Glutamatergic neuron (in vitro differentiated cells): ENCODE measurements at regions not wholly inside any gene's neighbourhood (a gene's known extent, or its start where the extent isn't known, plus 50 kb on each side); places are given as distances from the start of the nearest gene placed in this dataset.
A peak's percentile ranks its signal among the peaks of the same experiment; 100 is the strongest.

Source experiments
- DNase-seq: peaks from one replicate; pipeline ENCODE4 v3.0.0; 2022
- H3K27ac Mint-ChIP-seq: one replicate; pipeline ENCODE4 v1.8.0; 2020; ENCODE audit warnings: mild to moderate bottlenecking, mixed read lengths, inconsistent platforms; ENCODE audit not compliant: unreplicated experiment
- H3K27me3 Mint-ChIP-seq: one replicate; pipeline ENCODE4 v1.8.0; 2020; ENCODE audit warnings: mild to moderate bottlenecking, moderate library complexity, mixed read lengths, inconsistent platforms; ENCODE audit not compliant: unreplicated experiment
- H3K36me3 Mint-ChIP-seq: one replicate; pipeline ENCODE4 v1.8.0; 2020; ENCODE audit warnings: mild to moderate bottlenecking, mixed read lengths, inconsistent platforms; ENCODE audit not compliant: unreplicated experiment
- H3K4me1 Mint-ChIP-seq: one replicate; pipeline ENCODE4 v1.8.0; 2020; ENCODE audit warnings: mild to moderate bottlenecking, low read depth, mixed read lengths, inconsistent platforms; ENCODE audit not compliant: unreplicated experiment
- H3K4me3 Mint-ChIP-seq: one replicate; pipeline ENCODE4 v1.8.0; 2020; ENCODE audit warnings: mild to moderate bottlenecking, mixed read lengths, inconsistent platforms; ENCODE audit not compliant: unreplicated experiment
- H3K9me3 Mint-ChIP-seq: one replicate; pipeline ENCODE4 v1.8.0; 2020; ENCODE audit warnings: mild to moderate bottlenecking, moderate library complexity, mixed read lengths, inconsistent platforms; ENCODE audit not compliant: unreplicated experiment
- CTCF ChIP-seq: fragments of 200-600 bp; sonication (generic); IDR thresholded peaks from one replicate; pipeline ENCODE4 v1.5.0; 2021; ENCODE audit not compliant: partially characterized antibody, unreplicated experiment

- H3K36me3 Mint-ChIP-seq, result no peaks in the 10 kb centered on the region
- H3K4me1 Mint-ChIP-seq, result no peaks in the 10 kb centered on the region
- no peaks in the 10 kb centered on the region for H3K27me3 Mint-ChIP-seq
- DNase-seq, result no peak
- H3K9me3 Mint-ChIP-seq, result no peaks in the 10 kb centered on the region
- no peak overlapping the region for H3K4me3 Mint-ChIP-seq
- peak; percentile 18 for TF ChIP-seq CTCF
- H3K27ac Mint-ChIP-seq, result no peak overlapping the region
Observed at GRCh38 chr18:28637897-28638296, 461.0 kb upstream of the CDH2 start.

GRCh38 chr18:28635530-28635929 is 458.6 kb upstream of the CDH2 start:
- Mint-ChIP-seq H3K27me3 (no peaks in the 10 kb centered on the region), H3K4me1 (no peaks in the 10 kb centered on the region), H3K27ac (no peak overlapping the region), H3K36me3 (no peaks in the 10 kb centered on the region), H3K4me3 (no peak overlapping the region), H3K9me3 (no peaks in the 10 kb centered on the region)
- no peak for TF ChIP-seq CTCF
- DNase-seq, result no peak

- TF ChIP-seq CTCF, result no peak
- Mint-ChIP-seq H3K36me3 (no peaks in the 10 kb centered on the region), H3K27ac (no peak overlapping the region), H3K4me3 (no peak overlapping the region), H3K27me3 (no peaks in the 10 kb centered on the region), H3K4me1 (peaks cover 3% of the 10 kb centered on the region), H3K9me3 (peaks cover 2% of the 10 kb centered on the region)
- no peak for DNase-seq
Observed at GRCh38 chr18:28626756-28627155, 449.8 kb upstream of the CDH2 start.

GRCh38 chr18:28607991-28608390 is 431.1 kb upstream of the CDH2 start:
- DNase-seq, result no peak
- no peaks in the 10 kb centered on the region for H3K27me3 Mint-ChIP-seq
- H3K9me3 Mint-ChIP-seq, result no peaks in the 10 kb centered on the region
- H3K36me3 Mint-ChIP-seq, result no peaks in the 10 kb centered on the region
- H3K4me1 Mint-ChIP-seq, result no peaks in the 10 kb centered on the region
- H3K4me3 Mint-ChIP-seq, result no peak overlapping the region
- no peak for TF ChIP-seq CTCF
- no peak overlapping the region for H3K27ac Mint-ChIP-seq

- Mint-ChIP-seq H3K4me1 (no peaks in the 10 kb centered on the region), H3K36me3 (no peaks in the 10 kb centered on the region), H3K4me3 (no peak overlapping the region), H3K27me3 (no peaks in the 10 kb centered on the region), H3K9me3 (no peaks in the 10 kb centered on the region), H3K27ac (no peak overlapping the region)
- TF ChIP-seq CTCF, result no peak
- DNase-seq, result no peak
Observed at GRCh38 chr18:28606686-28607085, 429.8 kb upstream of the CDH2 start.
